A673 (cell line): ENCODE measurements at regions not wholly inside any gene's neighbourhood (a gene's known extent, or its start where the extent isn't known, plus 50 kb on each side); places are given as distances from the start of the nearest gene placed in this dataset.

Experiments used
- BruUV-seq: library from RNA; stranded (reverse); fragments of 400-500 nt; replicated peaks from 2 replicates; lab custom pipeline; 2021; lab: Mats Ljungman, UMichigan
- CTCF ChIA-PET: fragments of 300-600 bp; sonication (Branson Sonifier 250); formaldehyde crosslinking; loops from one replicate; lab custom pipeline; 2022; ENCODE audit warnings: antibody characterized with exemption; lab: Charles Lee
- POLR2A ChIA-PET: fragments of 300-600 bp; sonication (Branson Sonifier 250); formaldehyde crosslinking; loops from one replicate; lab custom pipeline; 2022; ENCODE audit warnings: antibody characterized with exemption; ENCODE audit not compliant: low non-redundant PET; lab: Charles Lee
- DNase-seq: peaks from one replicate; pipeline ENCODE4 v3.0.0-alpha.2; 2015; ENCODE audit warnings: low spot score
- H3K27ac ChIP-seq: fragments of 200-600 bp; sonication (generic); 2 replicates; pipeline ENCODE4 v1.5.1; 2016; ENCODE audit warnings: mixed run types, low read depth, mild to moderate bottlenecking, mixed read lengths, antibody characterized with exemption, low read length; ENCODE audit not compliant: poor library complexity, severe bottlenecking
- H3K27me3 ChIP-seq: fragments of 200-600 bp; sonication (generic); replicated peaks from 2 replicates; pipeline ENCODE4 v1.6.1; 2017; ENCODE audit warnings: mixed run types, low read depth, mild to moderate bottlenecking, mixed read lengths, antibody characterized with exemption, low read length; ENCODE audit not compliant: insufficient read depth, poor library complexity
- H3K36me3 ChIP-seq: fragments of 200-600 bp; sonication (generic); 2 replicates; pipeline ENCODE4 v1.6.1; 2016; ENCODE audit warnings: mixed run types, mild to moderate bottlenecking, mixed read lengths, antibody characterized with exemption, low read length; ENCODE audit not compliant: insufficient read depth, poor library complexity, severe bottlenecking
- H3K4me1 ChIP-seq: fragments of 200-600 bp; sonication (generic); 2 replicates; pipeline ENCODE4 v1.6.1; 2017; ENCODE audit warnings: mixed run types, mild to moderate bottlenecking, mixed read lengths, antibody characterized with exemption, low read length; ENCODE audit not compliant: insufficient read depth, poor library complexity, severe bottlenecking
- H3K4me3 ChIP-seq: fragments of 200-600 bp; sonication (generic); 2 replicates; pipeline ENCODE4 v1.5.1; 2016; ENCODE audit warnings: low read depth, mixed run types, mild to moderate bottlenecking, mixed read lengths, low read length; ENCODE audit not compliant: poor library complexity, severe bottlenecking
- H3K9me3 ChIP-seq: fragments of 200-600 bp; sonication (generic); 2 replicates; pipeline ENCODE4 v1.6.1; 2016; ENCODE audit warnings: mixed run types, low read depth, mild to moderate bottlenecking, mixed read lengths, antibody characterized with exemption, low read length; ENCODE audit not compliant: poor library complexity, severe bottlenecking
- CTCF ChIP-seq: fragments of 300-800, 200-600 bp; sonication (generic); conservative IDR thresholded peaks from 2 replicates; pipeline ENCODE4 v1.5.1; 2017; ENCODE audit warnings: low read depth, mild to moderate bottlenecking, antibody characterized with exemption, low read length, moderate library complexity, mixed read lengths
- EZH2 ChIP-seq: fragments of 200-600 bp; sonication (generic); IDR thresholded peaks from 2 replicates; pipeline ENCODE4 v1.6.1; 2017; ENCODE audit warnings: borderline replicate concordance, low read depth, mild to moderate bottlenecking, mixed read lengths, antibody characterized with exemption, low read length; ENCODE audit not compliant: poor library complexity, severe bottlenecking
- intact Hi-C: fragments of 100-400 bp; cut with micrococcal nuclease; formaldehyde crosslinking; loops from one replicate; pipeline ENCODE4 v1.10.0; 2022; ENCODE audit not compliant: unreplicated experiment

- no TSS peak for BruUV-seq
- ChIA-PET POLR2A (no interaction called here), CTCF (no interaction called here)
- H3K4me1 ChIP-seq: peaks cover 14% of the 10 kb centered on the region
- no peaks in the 10 kb centered on the region for H3K27me3 ChIP-seq
- no peaks in the 10 kb centered on the region for H3K9me3 ChIP-seq
- H3K36me3 ChIP-seq: no peaks in the 10 kb centered on the region
- intact Hi-C loops: no loop called here
- peak overlapping the region; percentile 4 for H3K4me3 ChIP-seq
- DNase-seq: peak; percentile 28
- no peak for TF ChIP-seq CTCF
- no peak for TF ChIP-seq EZH2
- H3K27ac ChIP-seq: no peak overlapping the region
Measured at GRCh38 chr18:67243799-67244587, 272.5 kb downstream of the DSEL start.

DNA sequence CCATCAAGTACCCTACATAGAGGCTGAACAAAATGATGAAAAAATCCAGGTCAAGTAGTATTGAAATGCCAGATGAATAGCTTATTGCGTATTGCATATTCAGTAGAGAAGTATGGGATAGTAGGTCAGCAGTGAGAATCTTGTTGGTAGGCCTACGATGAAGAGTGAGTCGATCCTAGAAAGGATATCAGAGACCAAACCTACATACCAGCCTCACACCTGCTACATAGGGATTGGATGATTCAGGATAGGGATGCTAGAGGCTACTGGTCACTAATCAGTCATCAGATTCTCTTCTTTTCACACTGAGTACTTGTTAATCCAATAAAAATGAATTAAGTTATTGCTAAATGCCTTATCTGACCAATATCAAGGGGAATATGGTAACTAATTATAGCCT, 274.5 kb downstream of the DSEL start:
- no peaks in the 10 kb centered on the region for H3K9me3 ChIP-seq
- BruUV-seq: no TSS peak
- ChIA-PET POLR2A (no interaction called here), CTCF (no interaction called here)
- H3K36me3 ChIP-seq: no peaks in the 10 kb centered on the region
- intact Hi-C loops: no loop called here
- no peak overlapping the region for H3K27ac ChIP-seq
- H3K27me3 ChIP-seq: no peaks in the 10 kb centered on the region
- H3K4me3 ChIP-seq: no peak overlapping the region
- no peak for DNase-seq
- peaks cover 14% of the 10 kb centered on the region for H3K4me1 ChIP-seq
- TF ChIP-seq EZH2: no peak
- TF ChIP-seq CTCF: no peak

GRCh38 chr18:67241299-67241698, 275.2 kb downstream of the DSEL start:
- no peak overlapping the region for H3K4me3 ChIP-seq
- H3K36me3 ChIP-seq: no peaks in the 10 kb centered on the region
- H3K4me1 ChIP-seq: peaks cover 14% of the 10 kb centered on the region
- ChIA-PET CTCF (no interaction called here), POLR2A (no interaction called here)
- TF ChIP-seq CTCF (no peak), EZH2 (no peak)
- H3K9me3 ChIP-seq: no peaks in the 10 kb centered on the region
- DNase-seq: no peak
- H3K27me3 ChIP-seq: no peaks in the 10 kb centered on the region
- intact Hi-C loops: no loop called here
- no TSS peak for BruUV-seq
- no peak overlapping the region for H3K27ac ChIP-seq
